ENCODE measurements at regions not wholly inside any gene's neighbourhood (a gene's known extent, or its start where the extent isn't known, plus 50 kb on each side); places are given as distances from the start of the nearest gene placed in this dataset.
"Not testable (repeated sequence)": the region's sequence is repeated elsewhere in the genome, so short reads cannot be mapped to it uniquely, and the experiment has no call there.

DNA sequence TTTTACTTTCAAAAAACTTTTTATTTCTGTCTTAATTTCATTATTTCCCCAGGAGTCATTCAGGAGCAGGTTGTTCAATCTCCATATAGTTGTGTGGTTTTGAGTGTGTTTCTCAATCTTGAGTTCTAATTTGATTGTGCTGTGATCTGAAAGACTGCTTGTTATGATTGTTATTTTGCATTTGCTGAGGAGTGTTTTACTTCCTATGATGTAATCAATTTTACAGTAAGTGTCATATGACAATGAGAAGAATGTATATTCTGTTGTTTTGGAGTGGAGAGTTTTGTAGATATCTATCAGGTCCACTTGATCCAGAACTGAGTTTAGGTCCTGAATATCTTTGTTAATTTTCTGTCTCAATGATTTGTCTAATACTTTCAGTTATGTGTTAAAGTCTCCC, 706.9 kb upstream of the CTNND2 start:
- ChIA-PET POLR2A (no interaction called here), CTCF (no interaction called here), RAD21 (ENCODE audit: low non-redundant PET in 1 of 2, low total read pairs in 2 of 2, uncharacterized antibody in 2 of 2, unreplicated experiment in 2 of 2) (no interaction called here)
- ATAC-seq (no peak), DNase-seq (ENCODE audit: low read depth, low spot score) (no peak)
- no peak overlapping the region for H3K9ac ChIP-seq (ENCODE audit: low read length)
- H3K27ac ChIP-seq (ENCODE audit: low read depth, low read length), result no peak overlapping the region
- intact Hi-C loops (cut with micrococcal nuclease), result no loop called here
- peaks cover 13 to 15% of the 10 kb centered on the region in 2 experiments; a peak in 3 of 4 replicates for H3K9me3 ChIP-seq (ENCODE audit: control insufficient read depth in 1 of 2, insufficient read depth in 1 of 2, low read depth in 1 of 2, low read length in 2 of 2)
- no peak overlapping the region for H3K4me3 ChIP-seq (replicated peaks in 1 of 2; ENCODE audit: low read depth in 1 of 2, low read length in 2 of 2)
- no peaks in the 10 kb centered on the region for H3K79me2 ChIP-seq (ENCODE audit: insufficient read depth, low read length)
- H4K20me1 ChIP-seq (ENCODE audit: insufficient read depth), result no peaks in the 10 kb centered on the region
- BruUV-seq (replicated peaks), result no TSS peak
- no peaks in the 10 kb centered on the region for H3K36me3 ChIP-seq (ENCODE audit: control insufficient read depth in 1 of 2, insufficient read depth in 2 of 2, low read length in 2 of 2)
- no peak overlapping the region for H2AFZ ChIP-seq (ENCODE audit: low read depth, low read length, poor library complexity, severe bottlenecking)
- no peaks in the 10 kb centered on the region for H3K27me3 ChIP-seq (ENCODE audit: insufficient read depth, low read length)
- H3K4me2 ChIP-seq (ENCODE audit: low read length), result no peak overlapping the region
- no peaks in the 10 kb centered on the region for H3K4me1 ChIP-seq (ENCODE audit: control insufficient read depth in 1 of 2, insufficient read depth in 2 of 2, low read length in 2 of 2)
- TF ChIP-seq EZH2 (IDR thresholded peaks at IDR 0.05), result no peak
- no peak for TF ChIP-seq ELF1 (IDR thresholded peaks at IDR 0.05; ENCODE audit: borderline replicate concordance, low read depth)
- no peak for TF ChIP-seq YY1 (IDR thresholded peaks at IDR 0.05; ENCODE audit: extremely low read depth, insufficient replicate concordance, low read depth, low read length)
- no peak for TF ChIP-seq CEBPB (IDR thresholded peaks at IDR 0.05; ENCODE audit: low read depth)
- TF ChIP-seq CTCF (IDR thresholded peaks at IDR 0.05 in 2 of 3, conservative IDR thresholded peaks at IDR 0.05 in 1 of 3; ENCODE audit: borderline replicate concordance in 1 of 3, insufficient read depth in 1 of 3, low read depth in 2 of 3, low read length in 2 of 3), result no peak
- no peak for TF ChIP-seq POLR2A (IDR thresholded peaks at IDR 0.05; ENCODE audit: borderline replicate concordance, extremely low read depth, insufficient read depth, insufficient read length)
- no peak for TF ChIP-seq CBX3 (IDR thresholded peaks at IDR 0.05; ENCODE audit: low read depth)
- no peak for TF ChIP-seq EZH2phosphoT487 (IDR thresholded peaks at IDR 0.05; ENCODE audit: borderline replicate concordance)
- TF ChIP-seq FOSL1 (IDR thresholded peaks at IDR 0.05; ENCODE audit: low read depth), result no peak
- TF ChIP-seq ATF3 (IDR thresholded peaks at IDR 0.05), result no peak
- TF ChIP-seq SP1 (IDR thresholded peaks at IDR 0.05; ENCODE audit: low read depth), result no peak
- no peak for TF ChIP-seq TCF7L2 (IDR thresholded peaks at IDR 0.05; ENCODE audit: borderline replicate concordance, extremely low read depth, insufficient read depth, insufficient read length)
- H3K9me2 ChIP-seq (ENCODE audit: insufficient read depth), result no peaks in the 10 kb centered on the region

- CTCF ChIA-PET; RAD21 ChIA-PET (ENCODE audit: low non-redundant PET in 1 of 2, low total read pairs in 2 of 2, uncharacterized antibody in 2 of 2, unreplicated experiment in 2 of 2): not testable (repeated sequence)
Measured at GRCh38 chr5:12607817-12608216, 703.6 kb upstream of the CTNND2 start.

More at GRCh38 chr5:12607817-12608216, 703.6 kb upstream of the CTNND2 start:
- BruUV-seq (replicated peaks); H4K20me1 ChIP-seq (ENCODE audit: insufficient read depth); H3K4me1 ChIP-seq (ENCODE audit: control insufficient read depth in 1 of 2, insufficient read depth in 2 of 2, low read length in 2 of 2); H3K4me2 ChIP-seq (ENCODE audit: low read length); H3K36me3 ChIP-seq (ENCODE audit: control insufficient read depth in 1 of 2, insufficient read depth in 2 of 2, low read length in 2 of 2); H2AFZ ChIP-seq (ENCODE audit: low read depth, low read length, poor library complexity, severe bottlenecking); ATAC-seq; DNase-seq (ENCODE audit: low read depth, low spot score); H3K27ac ChIP-seq (ENCODE audit: low read depth, low read length); H3K9me2 ChIP-seq (ENCODE audit: insufficient read depth); POLR2A ChIA-PET; H3K9ac ChIP-seq (ENCODE audit: low read length); H3K27me3 ChIP-seq (ENCODE audit: insufficient read depth, low read length); H3K79me2 ChIP-seq (ENCODE audit: insufficient read depth, low read length); H3K4me3 ChIP-seq (replicated peaks in 1 of 2; ENCODE audit: low read depth in 1 of 2, low read length in 2 of 2); intact Hi-C loops (cut with micrococcal nuclease): not testable (repeated sequence)
- peaks cover 8 to 13% of the 10 kb centered on the region in 2 experiments; a peak in 3 of 4 replicates for H3K9me3 ChIP-seq (ENCODE audit: control insufficient read depth in 1 of 2, insufficient read depth in 1 of 2, low read depth in 1 of 2, low read length in 2 of 2)

All from HCT116 (cell line).